ENCODE measurements at regions not wholly inside any gene's neighbourhood (a gene's known extent, or its start where the extent isn't known, plus 50 kb on each side); places are given as distances from the start of the nearest gene placed in this dataset.

DNA sequence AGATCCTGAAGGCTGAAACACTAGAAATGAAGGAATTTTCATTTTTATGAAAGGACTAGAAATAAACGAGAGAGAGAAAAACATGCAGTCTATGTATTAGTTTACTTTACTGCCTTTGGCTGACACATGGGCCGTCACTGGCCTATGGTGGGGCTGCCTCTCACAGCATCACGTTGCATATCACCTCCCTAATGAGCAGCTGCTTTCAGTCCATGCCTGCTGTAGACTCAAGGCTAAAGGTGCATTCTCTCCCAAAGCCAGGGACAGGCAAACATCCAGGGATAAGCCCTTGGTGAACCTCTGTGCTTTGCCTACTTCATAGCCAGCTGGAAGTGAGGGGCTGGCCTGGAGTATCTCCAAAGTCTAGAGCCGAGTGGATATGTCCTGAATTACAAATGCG, 359.4 kb downstream of the GPAM start (continued):
- TF ChIP-seq KDM4A (IDR thresholded peaks at IDR 0.05; ENCODE audit: low read depth, low read length, severe bottlenecking), result no peak

Data from H1 (cell line).